TTC549 (cell line): ENCODE measurements at regions not wholly inside any gene's neighbourhood (a gene's known extent, or its start where the extent isn't known, plus 50 kb on each side); places are given as distances from the start of the nearest gene placed in this dataset.
"Not testable (repeated sequence)": the region's sequence is repeated elsewhere in the genome, so short reads cannot be mapped to it uniquely, and the experiment has no call there.

ENCODE experiments used
- FAIRE-seq: peaks from 2 replicates; lab custom pipeline; 2012; peaks lifted over from hg19 to GRCh38; lab: Jason Lieb, UNC

- FAIRE-seq: no peak
These were observed 87.5 kb upstream of the ALKAL2 start for GRCh38 chr2:375270-375955.

- no peak for FAIRE-seq
These were observed 80.5 kb upstream of the ALKAL2 start for GRCh38 chr2:368386-368785.

- no peak for FAIRE-seq
These were observed 79.4 kb upstream of the ALKAL2 start for GRCh38 chr2:367246-367645.

- no peak for FAIRE-seq
These were observed 78.8 kb upstream of the ALKAL2 start for GRCh38 chr2:366706-367105.

GRCh38 chr2:365367-366275 lies 77.7 kb upstream of the ALKAL2 start:
- FAIRE-seq: no peak

GRCh38 chr2:363824-364470 lies 76.1 kb upstream of the ALKAL2 start:
- FAIRE-seq: no peak

GRCh38 chr2:362924-363323 lies 75.0 kb upstream of the ALKAL2 start:
- no peak for FAIRE-seq

- FAIRE-seq: no peak
These were observed 72.2 kb upstream of the ALKAL2 start for GRCh38 chr2:360124-360523.

- no peak for FAIRE-seq
These were observed 71.2 kb upstream of the ALKAL2 start for GRCh38 chr2:359047-359446.

GRCh38 chr2:357811-358210 lies 69.9 kb upstream of the ALKAL2 start:
- no peak for FAIRE-seq

GRCh38 chr2:356304-356703 lies 68.4 kb upstream of the ALKAL2 start:
- not testable (repeated sequence) for FAIRE-seq

GRCh38 chr2:355773-356172 lies 67.9 kb upstream of the ALKAL2 start:
- no peak for FAIRE-seq

GRCh38 chr2:352696-353095 lies 64.8 kb upstream of the ALKAL2 start:
- FAIRE-seq: no peak

GRCh38 chr2:349390-349789 lies 61.5 kb upstream of the ALKAL2 start:
- no peak for FAIRE-seq

GRCh38 chr2:348361-348916 lies 60.5 kb upstream of the ALKAL2 start:
- no peak for FAIRE-seq

GRCh38 chr2:344811-345210 lies 56.9 kb upstream of the ALKAL2 start:
- no peak for FAIRE-seq

- FAIRE-seq: no peak
These were observed 55.5 kb upstream of the ALKAL2 start for GRCh38 chr2:343355-343754.

GRCh38 chr2:341912-342311 lies 54.0 kb upstream of the ALKAL2 start:
- FAIRE-seq: no peak

GRCh38 chr2:341017-341542 lies 53.2 kb upstream of the ALKAL2 start:
- no peak for FAIRE-seq
